HCT116 (cell line): ENCODE measurements at regions not wholly inside any gene's neighbourhood (a gene's known extent, or its start where the extent isn't known, plus 50 kb on each side); places are given as distances from the start of the nearest gene placed in this dataset.

ENCODE experiments used
- ATAC-seq: fragments of 200-7000 bp; cut with Tn5 transposase; 2 replicates; pipeline ENCODE4 v1.9.1; 2020; ENCODE audit warnings: mild to moderate bottlenecking, moderate library complexity
- BruUV-seq: library from RNA; stranded (reverse); fragments of 400-500 nt; replicated peaks from 2 replicates; lab custom pipeline; 2021; lab: Mats Ljungman, UMichigan
- CTCF ChIA-PET: fragments of 300-600 bp; sonication (Branson Sonifier 250); formaldehyde crosslinking; loops from one replicate; lab custom pipeline; 2021; ENCODE audit warnings: antibody characterized with exemption; lab: Charles Lee
- POLR2A ChIA-PET: fragments of 300-600, 350-600 bp; sonication (Branson Sonifier 250); formaldehyde crosslinking; loops from one replicate; lab custom pipeline; 2021; ENCODE audit warnings: antibody characterized with exemption; lab: Charles Lee
- RAD21 ChIA-PET, 2 experiments: fragments of 300-600 bp; sonication (Branson Sonifier 250); formaldehyde crosslinking; loops; one replicate each; lab custom pipeline; 2023; ENCODE audit warnings: low total read pairs in 2 of 2; ENCODE audit not compliant: uncharacterized antibody in 2 of 2, unreplicated experiment in 2 of 2, low non-redundant PET in 1 of 2; lab: Charles Lee
- DNase-seq: peaks from one replicate; pipeline ENCODE4 v3.0.0-alpha.2; 2010; ENCODE audit warnings: low read depth, low spot score
- H2AFZ ChIP-seq: fragments of 200-600 bp; shearing (Covaris generic), sonication (generic); 2 replicates; pipeline ENCODE4 v1.6.1; 2017; ENCODE audit warnings: low read depth, mixed run types, mixed read lengths, antibody characterized with exemption, low read length; ENCODE audit not compliant: poor library complexity, severe bottlenecking
- H3K27ac ChIP-seq: 2 replicates; pipeline ENCODE4 v1.5.1; 2012; ENCODE audit warnings: low read depth, low read length
- H3K27me3 ChIP-seq: fragments of 200-600 bp; sonication (generic); 2 replicates; pipeline ENCODE4 v1.6.1; 2016; ENCODE audit warnings: mixed run types, low read length, mixed read lengths; ENCODE audit not compliant: insufficient read depth
- H3K36me3 ChIP-seq, 2 experiments: fragments of 200-500 bp in 1 of 2; fragments of 200-600 bp in 1 of 2; sonication (Bioruptor generic) in 1 of 2; sonication (generic) in 1 of 2; 2 replicates each; pipeline versions ENCODE4 v1.5.1 to v1.6.1; 2014 to 2016; ENCODE audit warnings: low read length in 2 of 2, inconsistent platforms in 1 of 2, mixed read lengths in 1 of 2, mixed run types in 1 of 2; ENCODE audit not compliant: insufficient read depth in 2 of 2, control insufficient read depth in 1 of 2
- H3K4me1 ChIP-seq, 2 experiments: fragments of 200-600 bp in 1 of 2; sonication (generic) in 1 of 2; 2 replicates each; pipeline versions ENCODE4 v1.5.1 to v1.6.1; 2012 to 2017; ENCODE audit warnings: low read length in 2 of 2, inconsistent platforms in 1 of 2, mild to moderate bottlenecking in 1 of 2, mixed read lengths in 1 of 2, mixed run types in 1 of 2, moderate library complexity in 1 of 2; ENCODE audit not compliant: insufficient read depth in 2 of 2, control insufficient read depth in 1 of 2
- H3K4me2 ChIP-seq: fragments of 200-600 bp; sonication (generic); 2 replicates; pipeline ENCODE4 v1.6.1; 2017; ENCODE audit warnings: mixed run types, low read length, mixed read lengths
- H3K4me3 ChIP-seq, 2 experiments: fragments of 200-600 bp in 1 of 2; sonication (generic) in 1 of 2; replicated peaks in 1 of 2; 2 replicates each; pipeline ENCODE4 v1.5.1; 2011 to 2016; ENCODE audit warnings: low read length in 2 of 2, control low read depth in 1 of 2, low read depth in 1 of 2, mild to moderate bottlenecking in 1 of 2, mixed read lengths in 1 of 2, mixed run types in 1 of 2
- H3K79me2 ChIP-seq: fragments of 200-600 bp; sonication (generic); 2 replicates; pipeline ENCODE4 v1.6.1; 2017; ENCODE audit warnings: mild to moderate bottlenecking, mixed run types, low read length, moderate library complexity, mixed read lengths; ENCODE audit not compliant: insufficient read depth
- H3K9ac ChIP-seq: fragments of 200-600 bp; sonication (generic); 2 replicates; pipeline ENCODE4 v1.6.1; 2016; ENCODE audit warnings: low read length, mixed read lengths
- H3K9me2 ChIP-seq: fragments of 200-600 bp; sonication (generic), shearing (Covaris generic); 2 replicates; pipeline ENCODE4 v1.6.1; 2017; ENCODE audit warnings: mixed run types, mild to moderate bottlenecking, moderate library complexity; ENCODE audit not compliant: insufficient read depth
- H3K9me3 ChIP-seq, 2 experiments: fragments of 200-500 bp in 1 of 2; fragments of 200-600 bp in 1 of 2; sonication (Bioruptor generic) in 1 of 2; sonication (generic) in 1 of 2; 2 replicates each; pipeline ENCODE4 v1.6.1; 2014 to 2017; ENCODE audit warnings: low read length in 2 of 2, mixed read lengths in 2 of 2, inconsistent platforms in 1 of 2, low read depth in 1 of 2, mild to moderate bottlenecking in 1 of 2, mixed run types in 1 of 2, moderate library complexity in 1 of 2; ENCODE audit not compliant: control insufficient read depth in 1 of 2, insufficient read depth in 1 of 2
- H4K20me1 ChIP-seq: fragments of 200-600 bp; sonication (generic), shearing (Covaris generic); 2 replicates; pipeline ENCODE4 v1.6.1; 2017; ENCODE audit warnings: mixed run types, mild to moderate bottlenecking, moderate library complexity; ENCODE audit not compliant: insufficient read depth
- ATF3 ChIP-seq: IDR thresholded peaks from 2 replicates; pipeline ENCODE4 v1.6.1; 2012
- CBX3 ChIP-seq: IDR thresholded peaks from 2 replicates; pipeline ENCODE4 v1.6.1; 2012; ENCODE audit warnings: low read depth
- CTCF ChIP-seq, 3 experiments: fragments of 200-600 bp in 1 of 3; sonication (generic) in 1 of 3; IDR thresholded peaks in 2 of 3; conservative IDR thresholded peaks in 1 of 3; 2 replicates each; pipeline ENCODE4 v1.5.1; 2012 to 2017; ENCODE audit warnings: low read depth in 2 of 3, low read length in 2 of 3, antibody characterized with exemption in 1 of 3, borderline replicate concordance in 1 of 3, control low read depth in 1 of 3, mild to moderate bottlenecking in 1 of 3, mixed read lengths in 1 of 3, mixed run types in 1 of 3, moderate library complexity in 1 of 3; ENCODE audit not compliant: insufficient read depth in 1 of 3
- EGR1 ChIP-seq: IDR thresholded peaks from 2 replicates; pipeline ENCODE4 v1.6.1; 2012; ENCODE audit warnings: low read depth
- ELF1 ChIP-seq: IDR thresholded peaks from 2 replicates; pipeline ENCODE4 v1.6.1; 2012; ENCODE audit warnings: low read depth, borderline replicate concordance
- EZH2 ChIP-seq: fragments of 200-600 bp; sonication (generic); IDR thresholded peaks from 2 replicates; pipeline ENCODE4 v1.6.1; 2017; ENCODE audit warnings: antibody characterized with exemption, mixed run types
- POLR2A ChIP-seq: IDR thresholded peaks from 2 replicates; pipeline ENCODE4 v1.7.0; 2011; ENCODE audit warnings: borderline replicate concordance; ENCODE audit not compliant: insufficient read depth, insufficient read length; ENCODE audit errors: extremely low read depth
- SP1 ChIP-seq: IDR thresholded peaks from 2 replicates; pipeline ENCODE4 v1.6.1; 2012; ENCODE audit warnings: low read depth
- SRF ChIP-seq: IDR thresholded peaks from 2 replicates; pipeline ENCODE4 v1.6.1; 2012; ENCODE audit warnings: low read depth
- TCF7L2 ChIP-seq: IDR thresholded peaks from 2 replicates; pipeline ENCODE4 v1.7.0; 2011; ENCODE audit warnings: borderline replicate concordance, inconsistent platforms; ENCODE audit not compliant: insufficient read depth, insufficient read length; ENCODE audit errors: extremely low read depth
- ZBTB33 ChIP-seq: IDR thresholded peaks from 2 replicates; pipeline ENCODE4 v1.6.1; 2011; ENCODE audit warnings: mild to moderate bottlenecking, low read length, moderate library complexity; ENCODE audit not compliant: insufficient replicate concordance; ENCODE audit errors: extremely low read depth
- ZFX ChIP-seq: fragments of 450-650 bp; IDR thresholded peaks from 2 replicates; pipeline ENCODE4 v1.6.1; 2017
- intact Hi-C: fragments of 100-400 bp; cut with micrococcal nuclease; formaldehyde crosslinking; loops from 2 replicates; pipeline ENCODE4 v1.10.0; 2022

- no peak for ATAC-seq
- DNase-seq, result no peak
- POLR2A ChIA-PET, result no interaction called here
Measured at GRCh38 chr3:67947808-67948508, 293.5 kb upstream of the SUCLG2 start.

GRCh38 chr3:67946436-67946835 is 292.0 kb upstream of the SUCLG2 start:
- no peak overlapping the region for H3K4me3 ChIP-seq
- H3K9me3 ChIP-seq, result no peaks in the 10 kb centered on the region; a peak in 1 of 4 replicates
- ATAC-seq (no peak), DNase-seq (no peak)
- ChIA-PET CTCF (no interaction called here), POLR2A (no interaction called here), RAD21 (no interaction called here)
- no peaks in the 10 kb centered on the region for H4K20me1 ChIP-seq
- no peaks in the 10 kb centered on the region for H3K9me2 ChIP-seq
- H3K9ac ChIP-seq, result no peak overlapping the region
- no peaks in the 10 kb centered on the region for H3K4me1 ChIP-seq
- no peaks in the 10 kb centered on the region for H3K27me3 ChIP-seq
- no peak overlapping the region for H3K4me2 ChIP-seq
- H3K36me3 ChIP-seq, result no peaks in the 10 kb centered on the region
- no peaks in the 10 kb centered on the region for H3K79me2 ChIP-seq
- intact Hi-C loops, result no loop called here
- no TSS peak for BruUV-seq
- no peak overlapping the region for H2AFZ ChIP-seq
- no peak overlapping the region for H3K27ac ChIP-seq
- no peak for TF ChIP-seq ATF3
- TF ChIP-seq ZBTB33, result no peak
- no peak for TF ChIP-seq CBX3
- no peak for TF ChIP-seq EGR1
- no peak for TF ChIP-seq ZFX
- no peak for TF ChIP-seq SRF
- no peak for TF ChIP-seq TCF7L2
- TF ChIP-seq POLR2A, result no peak
- TF ChIP-seq EZH2, result no peak
- no peak for TF ChIP-seq SP1
- TF ChIP-seq ELF1, result no peak

More at GRCh38 chr3:67947808-67948508, 293.5 kb upstream of the SUCLG2 start:
- Histone ChIP-seq H3K9ac (no peak overlapping the region), H3K27ac (no peak overlapping the region), H4K20me1 (no peaks in the 10 kb centered on the region), H3K9me3 (no peaks in the 10 kb centered on the region; a peak in 1 of 4 replicates), H3K27me3 (no peaks in the 10 kb centered on the region), H3K4me2 (no peak overlapping the region), H2AFZ (no peak overlapping the region), H3K4me1 (no peaks in the 10 kb centered on the region), H3K79me2 (no peaks in the 10 kb centered on the region), H3K4me3 (no peak overlapping the region), H3K36me3 (no peaks in the 10 kb centered on the region)
- BruUV-seq, result no TSS peak
- CTCF ChIA-PET, result no interaction called here
- RAD21 ChIA-PET, result no interaction called here
- intact Hi-C loops, result no loop called here
- TF ChIP-seq TCF7L2 (no peak), CTCF (IDR thresholded peaks at IDR 0.05 in 2 of 3, conservative IDR thresholded peaks at IDR 0.05 in 1 of 3; ENCODE audit: borderline replicate concordance in 1 of 3, insufficient read depth in 1 of 3, low read depth in 2 of 3, low read length in 2 of 3) (no peak), EGR1 (no peak)
- TF ChIP-seq, all 23 proteins: peak for 0
- H3K9me2 ChIP-seq, result no peaks in the 10 kb centered on the region
